ENCODE measurements at regions not wholly inside any gene's neighbourhood (a gene's known extent, or its start where the extent isn't known, plus 50 kb on each side); places are given as distances from the start of the nearest gene placed in this dataset.

DNA sequence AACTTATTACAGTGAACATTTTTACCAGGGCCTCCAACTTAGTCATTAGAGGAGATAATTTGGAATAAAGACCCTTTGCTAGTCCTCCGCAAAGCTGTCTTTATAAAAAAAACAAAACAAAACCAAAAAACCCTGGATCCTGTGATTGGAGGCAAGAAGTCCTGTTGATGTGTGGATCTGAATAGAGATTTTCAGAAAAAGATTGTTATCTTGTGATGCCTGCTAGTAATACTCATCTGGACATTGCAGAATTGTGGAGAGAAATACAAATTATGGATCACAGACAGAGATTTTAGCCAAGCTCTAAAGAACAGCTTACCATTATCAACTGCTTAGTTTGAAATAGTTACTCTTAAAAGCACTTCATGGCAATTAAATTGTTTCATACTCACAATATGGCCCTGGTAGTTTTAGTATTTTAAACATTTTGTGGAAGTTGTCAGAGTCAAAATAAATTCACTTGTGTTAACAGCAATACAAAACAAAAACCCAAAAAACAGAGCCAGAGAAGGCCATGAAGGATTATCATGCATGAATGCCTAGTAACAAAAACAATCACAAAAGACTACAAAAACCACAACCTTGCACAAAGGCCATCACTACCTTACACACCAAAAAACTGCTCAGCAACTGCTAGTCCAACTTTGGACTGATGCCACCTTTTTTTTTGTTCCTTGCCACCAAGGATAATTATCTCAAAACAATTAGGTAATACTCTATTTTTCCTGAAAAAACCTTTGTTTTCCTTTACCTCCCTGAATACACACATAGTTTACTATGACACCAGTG, 514.5 kb upstream of the SLIT2 start:
- TF ChIP-seq, protein P1, sequence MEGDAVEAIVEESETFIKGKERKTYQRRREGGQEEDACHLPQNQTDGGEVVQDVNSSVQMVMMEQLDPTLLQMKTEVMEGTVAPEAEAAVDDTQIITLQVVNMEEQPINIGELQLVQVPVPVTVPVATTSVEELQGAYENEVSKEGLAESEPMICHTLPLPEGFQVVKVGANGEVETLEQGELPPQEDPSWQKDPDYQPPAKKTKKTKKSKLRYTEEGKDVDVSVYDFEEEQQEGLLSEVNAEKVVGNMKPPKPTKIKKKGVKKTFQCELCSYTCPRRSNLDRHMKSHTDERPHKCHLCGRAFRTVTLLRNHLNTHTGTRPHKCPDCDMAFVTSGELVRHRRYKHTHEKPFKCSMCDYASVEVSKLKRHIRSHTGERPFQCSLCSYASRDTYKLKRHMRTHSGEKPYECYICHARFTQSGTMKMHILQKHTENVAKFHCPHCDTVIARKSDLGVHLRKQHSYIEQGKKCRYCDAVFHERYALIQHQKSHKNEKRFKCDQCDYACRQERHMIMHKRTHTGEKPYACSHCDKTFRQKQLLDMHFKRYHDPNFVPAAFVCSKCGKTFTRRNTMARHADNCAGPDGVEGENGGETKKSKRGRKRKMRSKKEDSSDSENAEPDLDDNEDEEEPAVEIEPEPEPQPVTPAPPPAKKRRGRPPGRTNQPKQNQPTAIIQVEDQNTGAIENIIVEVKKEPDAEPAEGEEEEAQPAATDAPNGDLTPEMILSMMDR (IDR thresholded peaks at IDR 0.05), result no peak
- no peak for TF ChIP-seq POLR2A (IDR thresholded peaks at IDR 0.05)

Measured in testis (tissue), 2 donors.